Karpas-422 (cell line): ENCODE measurements at regions not wholly inside any gene's neighbourhood (a gene's known extent, or its start where the extent isn't known, plus 50 kb on each side); places are given as distances from the start of the nearest gene placed in this dataset.
"Not testable (repeated sequence)": the region's sequence is repeated elsewhere in the genome, so short reads cannot be mapped to it uniquely, and the experiment has no call there.

Experiments used
- DNase-seq: peaks from one replicate; pipeline ENCODE4 v3.0.0-alpha.2; 2015
- H2AFZ ChIP-seq: fragments of 200-600 bp; sonication (generic); 2 replicates; pipeline ENCODE4 v1.6.1; 2014; ENCODE audit warnings: antibody characterized with exemption, low read length, mixed read lengths
- H3K27ac ChIP-seq: fragments of 200-600 bp; sonication (generic); 2 replicates; pipeline ENCODE4 v1.5.1; 2014; ENCODE audit warnings: mild to moderate bottlenecking, low read length, moderate library complexity
- H3K27me3 ChIP-seq: fragments of 200-600 bp; sonication (generic); 2 replicates; pipeline ENCODE4 v1.6.1; 2014; ENCODE audit warnings: low read length, mixed read lengths
- H3K36me3 ChIP-seq: fragments of 200-600 bp; sonication (generic); 2 replicates; pipeline ENCODE4 v1.6.1; 2014; ENCODE audit warnings: low read length, mixed read lengths; ENCODE audit not compliant: insufficient read depth
- H3K4me1 ChIP-seq: fragments of 200-600 bp; sonication (generic); 2 replicates; pipeline ENCODE4 v1.6.1; 2014; ENCODE audit warnings: mild to moderate bottlenecking, low read length, mixed read lengths
- H3K4me2 ChIP-seq: fragments of 200-600 bp; sonication (generic); 2 replicates; pipeline ENCODE4 v1.6.1; 2014; ENCODE audit warnings: low read length, low read depth, mild to moderate bottlenecking; ENCODE audit not compliant: poor library complexity, severe bottlenecking
- H3K4me3 ChIP-seq: fragments of 200-600 bp; sonication (generic); 2 replicates; pipeline ENCODE4 v1.5.1; 2014; ENCODE audit warnings: mild to moderate bottlenecking, antibody characterized with exemption, low read length, mixed read lengths
- H3K79me2 ChIP-seq: fragments of 200-600 bp; sonication (generic); 2 replicates; pipeline ENCODE4 v1.6.1; 2014; ENCODE audit warnings: mild to moderate bottlenecking, low read length, mixed read lengths
- H3K9ac ChIP-seq: fragments of 200-600 bp; sonication (generic); 2 replicates; pipeline ENCODE4 v1.6.0; 2014; ENCODE audit warnings: low read length
- H3K9me2 ChIP-seq: fragments of 200-600 bp; sonication (generic), shearing (Covaris generic); replicated peaks from 2 replicates; pipeline ENCODE4 v1.6.0; 2014; ENCODE audit warnings: mild to moderate bottlenecking, low read length, moderate library complexity; ENCODE audit not compliant: insufficient read depth
- H3K9me3 ChIP-seq: fragments of 300-700, 200-600 bp; sonication (generic); 2 replicates; pipeline ENCODE4 v1.6.1; 2014; ENCODE audit warnings: low read length, mixed read lengths
- H4K20me1 ChIP-seq: fragments of 200-600 bp; sonication (generic); 2 replicates; pipeline ENCODE4 v1.6.1; 2014; ENCODE audit warnings: mild to moderate bottlenecking, antibody characterized with exemption, low read length, low read depth; ENCODE audit not compliant: insufficient read depth

- Histone ChIP-seq H3K27ac (no peak overlapping the region), H4K20me1 (no peaks in the 10 kb centered on the region), H3K27me3 (no peaks in the 10 kb centered on the region), H3K4me2 (no peak overlapping the region), H3K36me3 (no peaks in the 10 kb centered on the region), H3K4me3 (no peak overlapping the region), H3K9ac (no peak overlapping the region), H2AFZ (no peak overlapping the region), H3K4me1 (no peaks in the 10 kb centered on the region), H3K9me3 (peaks cover 15% of the 10 kb centered on the region), H3K9me2 (no peaks in the 10 kb centered on the region), H3K79me2 (no peaks in the 10 kb centered on the region)
- no peak for DNase-seq
Observed at GRCh38 chr10:55966101-55966500, 395.0 kb downstream of the ZWINT start.

GRCh38 chr10:55943403-55943802 lies 417.7 kb downstream of the ZWINT start:
- Histone ChIP-seq H3K27me3 (no peaks in the 10 kb centered on the region), H3K9me3 (peaks cover 3% of the 10 kb centered on the region; the same call in 1 of the 2 replicates), H3K36me3 (no peaks in the 10 kb centered on the region), H3K9me2 (no peaks in the 10 kb centered on the region), H3K4me2 (no peak overlapping the region), H3K4me1 (no peaks in the 10 kb centered on the region), H3K27ac (no peak overlapping the region), H3K9ac (no peak overlapping the region), H3K79me2 (no peaks in the 10 kb centered on the region), H2AFZ (no peak overlapping the region), H3K4me3 (no peak overlapping the region), H4K20me1 (no peaks in the 10 kb centered on the region)
- DNase-seq = no peak

GRCh38 chr10:55929291-55929690 lies 431.8 kb downstream of the ZWINT start:
- Histone ChIP-seq H2AFZ (no peak overlapping the region), H3K4me2 (no peak overlapping the region), H3K9ac (no peak overlapping the region), H3K9me3 (peaks cover 26% of the 10 kb centered on the region), H4K20me1 (no peaks in the 10 kb centered on the region), H3K9me2 (no peaks in the 10 kb centered on the region), H3K4me3 (no peak overlapping the region), H3K27me3 (no peaks in the 10 kb centered on the region), H3K27ac (no peak overlapping the region), H3K36me3 (no peaks in the 10 kb centered on the region), H3K4me1 (no peaks in the 10 kb centered on the region), H3K79me2 (no peaks in the 10 kb centered on the region)
- DNase-seq = no peak

- not testable (repeated sequence) for H3K27me3 ChIP-seq, H4K20me1 ChIP-seq, H3K36me3 ChIP-seq, DNase-seq, H3K9me2 ChIP-seq, H3K4me3 ChIP-seq, H3K4me2 ChIP-seq, H3K4me1 ChIP-seq, H2AFZ ChIP-seq, H3K27ac ChIP-seq, H3K79me2 ChIP-seq, H3K9me3 ChIP-seq, H3K9ac ChIP-seq
Observed at GRCh38 chr10:55899472-55900147, 461.4 kb downstream of the ZWINT start.

- no peaks in the 10 kb centered on the region for H3K9me2 ChIP-seq
- DNase-seq = no peak
- no peaks in the 10 kb centered on the region for H3K27me3 ChIP-seq
- H4K20me1 ChIP-seq = no peaks in the 10 kb centered on the region
- H2AFZ ChIP-seq = no peak overlapping the region
- no peaks in the 10 kb centered on the region for H3K4me1 ChIP-seq
- H3K27ac ChIP-seq = no peak overlapping the region
- H3K4me3 ChIP-seq = no peak overlapping the region
- H3K9me3 ChIP-seq = peaks cover 5% of the 10 kb centered on the region
- H3K9ac ChIP-seq = no peak overlapping the region
- no peak overlapping the region for H3K4me2 ChIP-seq
- no peaks in the 10 kb centered on the region for H3K36me3 ChIP-seq
- no peaks in the 10 kb centered on the region for H3K79me2 ChIP-seq
Observed at GRCh38 chr10:55897490-55897921, 463.6 kb downstream of the ZWINT start.

GRCh38 chr10:55892276-55892675 lies 468.8 kb downstream of the ZWINT start:
- Histone ChIP-seq H3K9me3 (peaks cover 15% of the 10 kb centered on the region), H3K9me2 (no peaks in the 10 kb centered on the region), H4K20me1 (no peaks in the 10 kb centered on the region), H3K36me3 (no peaks in the 10 kb centered on the region), H3K79me2 (no peaks in the 10 kb centered on the region), H3K27ac (no peak overlapping the region), H3K27me3 (no peaks in the 10 kb centered on the region), H3K4me1 (no peaks in the 10 kb centered on the region), H3K9ac (no peak overlapping the region), H3K4me2 (no peak overlapping the region), H2AFZ (no peak overlapping the region), H3K4me3 (no peak overlapping the region)
- DNase-seq = no peak

GRCh38 chr10:55881588-55881987 lies 479.5 kb downstream of the ZWINT start:
- Histone ChIP-seq H3K36me3 (no peaks in the 10 kb centered on the region), H3K4me2 (no peak overlapping the region), H3K9me3 (peaks cover 16% of the 10 kb centered on the region), H3K9ac (no peak overlapping the region), H3K4me1 (no peaks in the 10 kb centered on the region), H3K9me2 (no peaks in the 10 kb centered on the region), H3K79me2 (no peaks in the 10 kb centered on the region), H2AFZ (no peak overlapping the region), H3K27ac (no peak overlapping the region), H4K20me1 (no peaks in the 10 kb centered on the region), H3K27me3 (no peaks in the 10 kb centered on the region), H3K4me3 (no peak overlapping the region)
- no peak for DNase-seq

GRCh38 chr10:55873485-55873884 lies 487.6 kb downstream of the ZWINT start:
- H3K9ac ChIP-seq = no peak overlapping the region

More at GRCh38 chr10:55873485-55873884, 487.6 kb downstream of the ZWINT start:
- peaks cover 26% of the 10 kb centered on the region for H3K9me3 ChIP-seq
- H3K27me3 ChIP-seq = no peaks in the 10 kb centered on the region
- H3K27ac ChIP-seq = no peak overlapping the region
- H3K4me3 ChIP-seq = no peak overlapping the region
- no peaks in the 10 kb centered on the region for H3K79me2 ChIP-seq
- no peaks in the 10 kb centered on the region for H3K4me1 ChIP-seq
- H2AFZ ChIP-seq = no peak overlapping the region
- no peaks in the 10 kb centered on the region for H3K9me2 ChIP-seq
- H3K36me3 ChIP-seq = no peaks in the 10 kb centered on the region
- no peaks in the 10 kb centered on the region for H4K20me1 ChIP-seq
- H3K4me2 ChIP-seq = no peak overlapping the region
- no peak for DNase-seq
